ENCODE measurements at regions not wholly inside any gene's neighbourhood (a gene's known extent, or its start where the extent isn't known, plus 50 kb on each side); places are given as distances from the start of the nearest gene placed in this dataset.

DNA sequence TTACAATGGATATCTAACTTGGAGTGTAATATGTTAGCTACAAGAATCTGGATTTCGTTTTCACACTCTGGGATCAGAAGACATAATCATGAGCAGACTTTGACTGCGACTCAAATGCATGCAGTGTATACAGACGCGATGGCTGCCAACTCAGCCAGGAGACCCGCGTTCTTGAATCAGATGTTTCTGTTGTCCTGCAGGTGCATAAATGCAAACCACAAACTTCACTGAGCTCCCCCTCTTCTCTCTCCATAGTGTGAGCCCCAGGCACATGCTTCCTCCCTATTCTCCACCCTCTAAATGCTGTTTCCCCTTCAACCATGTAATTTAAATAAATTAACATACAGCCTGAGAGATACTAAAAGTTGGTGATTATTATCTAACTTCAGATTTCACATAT lies 347.9 kb downstream of the DCHS2 start:
- H3K9me3 Mint-ChIP-seq, result no peaks in the 10 kb centered on the region
- no peaks in the 10 kb centered on the region for H3K4me1 Mint-ChIP-seq
- H3K27me3 Mint-ChIP-seq (ENCODE audit: low read depth), result peaks cover 7% of the 10 kb centered on the region
- DNase-seq (ENCODE audit: low spot score in 2 of 2, unreplicated experiment in 2 of 2), result no peak
- TF ChIP-seq, protein P1, sequence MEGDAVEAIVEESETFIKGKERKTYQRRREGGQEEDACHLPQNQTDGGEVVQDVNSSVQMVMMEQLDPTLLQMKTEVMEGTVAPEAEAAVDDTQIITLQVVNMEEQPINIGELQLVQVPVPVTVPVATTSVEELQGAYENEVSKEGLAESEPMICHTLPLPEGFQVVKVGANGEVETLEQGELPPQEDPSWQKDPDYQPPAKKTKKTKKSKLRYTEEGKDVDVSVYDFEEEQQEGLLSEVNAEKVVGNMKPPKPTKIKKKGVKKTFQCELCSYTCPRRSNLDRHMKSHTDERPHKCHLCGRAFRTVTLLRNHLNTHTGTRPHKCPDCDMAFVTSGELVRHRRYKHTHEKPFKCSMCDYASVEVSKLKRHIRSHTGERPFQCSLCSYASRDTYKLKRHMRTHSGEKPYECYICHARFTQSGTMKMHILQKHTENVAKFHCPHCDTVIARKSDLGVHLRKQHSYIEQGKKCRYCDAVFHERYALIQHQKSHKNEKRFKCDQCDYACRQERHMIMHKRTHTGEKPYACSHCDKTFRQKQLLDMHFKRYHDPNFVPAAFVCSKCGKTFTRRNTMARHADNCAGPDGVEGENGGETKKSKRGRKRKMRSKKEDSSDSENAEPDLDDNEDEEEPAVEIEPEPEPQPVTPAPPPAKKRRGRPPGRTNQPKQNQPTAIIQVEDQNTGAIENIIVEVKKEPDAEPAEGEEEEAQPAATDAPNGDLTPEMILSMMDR (IDR thresholded peaks at IDR 0.05; ENCODE audit: unreplicated experiment), result no peak
- no peaks in the 10 kb centered on the region for H3K36me3 Mint-ChIP-seq
- H3K4me3 Mint-ChIP-seq, result no peak overlapping the region
- no peak overlapping the region for H3K27ac Mint-ChIP-seq

DNA sequence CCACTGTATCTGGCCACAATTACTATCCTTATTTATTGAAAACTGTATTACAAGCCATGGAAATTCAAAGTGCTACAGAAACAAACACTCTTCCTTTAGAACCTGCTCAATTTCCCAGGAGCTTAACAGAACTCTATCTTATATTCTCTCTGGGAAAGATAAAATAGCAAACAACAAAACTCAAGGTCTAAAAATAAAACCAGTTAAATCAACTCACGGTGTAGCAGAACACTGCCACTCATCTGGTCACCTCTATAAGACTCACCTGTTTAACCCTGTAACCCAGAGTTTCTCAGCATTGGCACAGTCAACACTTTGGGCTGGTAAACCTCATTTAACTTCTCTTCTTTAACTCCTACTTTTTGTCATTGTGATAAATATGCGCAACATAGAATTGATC lies 348.9 kb downstream of the DCHS2 start:
- H3K9me3 Mint-ChIP-seq, result no peaks in the 10 kb centered on the region
- no peaks in the 10 kb centered on the region for H3K4me1 Mint-ChIP-seq
- DNase-seq (ENCODE audit: low spot score in 2 of 2, unreplicated experiment in 2 of 2), result no peak
- no peaks in the 10 kb centered on the region for H3K36me3 Mint-ChIP-seq
- no peak overlapping the region for H3K4me3 Mint-ChIP-seq
- H3K27ac Mint-ChIP-seq, result no peak overlapping the region
- peaks cover 5% of the 10 kb centered on the region for H3K27me3 Mint-ChIP-seq (ENCODE audit: low read depth)
- TF ChIP-seq, protein P1 (IDR thresholded peaks at IDR 0.05; ENCODE audit: unreplicated experiment), result no peak

DNA sequence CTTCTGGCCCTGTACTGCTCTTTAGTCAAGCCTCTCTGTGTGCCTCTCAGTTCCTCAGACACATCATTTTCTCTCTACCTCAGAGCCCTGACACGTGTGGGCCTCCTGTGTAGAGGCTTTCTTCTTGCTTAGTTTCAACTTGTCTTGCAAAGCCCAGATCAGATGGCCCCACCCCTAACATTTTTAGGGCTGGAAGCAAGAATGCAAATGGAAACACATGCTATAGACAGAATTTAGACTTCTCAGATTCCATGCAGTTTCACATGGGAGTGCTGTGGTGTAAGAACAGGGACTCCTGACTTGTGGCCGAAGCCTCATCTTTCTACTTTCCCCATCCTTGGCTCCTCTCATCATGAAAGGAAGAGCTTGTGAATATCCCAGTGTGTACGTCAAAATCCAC lies 350.7 kb downstream of the DCHS2 start:
- no peaks in the 10 kb centered on the region for H3K9me3 Mint-ChIP-seq
- H3K4me1 Mint-ChIP-seq, result no peaks in the 10 kb centered on the region
- H3K27ac Mint-ChIP-seq, result no peak overlapping the region
- DNase-seq (ENCODE audit: low spot score in 2 of 2, unreplicated experiment in 2 of 2), result no peak
- H3K27me3 Mint-ChIP-seq (ENCODE audit: low read depth), result peaks cover 7% of the 10 kb centered on the region
- H3K36me3 Mint-ChIP-seq, result no peaks in the 10 kb centered on the region
- no peak overlapping the region for H3K4me3 Mint-ChIP-seq
- TF ChIP-seq, protein P1 (IDR thresholded peaks at IDR 0.05; ENCODE audit: unreplicated experiment), result no peak

DNA sequence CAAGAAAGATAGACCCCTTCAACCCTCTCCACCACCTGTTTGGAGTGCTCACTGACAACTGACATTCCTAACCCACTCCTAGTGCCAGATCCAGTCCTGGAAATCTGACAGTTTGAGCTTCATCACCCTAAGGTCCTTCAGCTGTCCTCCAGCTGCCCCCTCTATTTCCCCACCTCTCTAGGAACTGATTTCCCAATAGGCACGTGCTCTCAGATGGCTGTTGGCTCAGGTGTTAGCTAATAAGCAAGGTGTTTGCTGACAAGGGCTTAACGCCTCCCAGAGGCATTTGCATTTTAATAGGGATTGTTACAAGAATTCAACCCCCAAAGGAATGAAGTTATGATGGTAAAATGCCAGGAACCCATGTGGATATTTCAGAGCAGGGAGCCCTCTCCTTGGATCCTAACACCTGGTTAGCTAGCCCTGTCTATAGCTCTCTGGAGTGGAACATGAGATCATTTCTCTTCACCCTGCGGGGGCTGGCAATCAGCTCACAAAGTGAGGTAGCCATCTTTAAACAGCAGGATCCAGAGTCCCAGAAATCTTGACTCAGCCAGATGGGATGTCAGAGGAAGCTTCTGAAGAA lies 348.5 kb upstream of the SFRP2 start:
- Mint-ChIP-seq H3K36me3 (no peaks in the 10 kb centered on the region), H3K9me3 (no peaks in the 10 kb centered on the region), H3K27ac (no peak overlapping the region), H3K4me1 (no peaks in the 10 kb centered on the region), H3K27me3 (ENCODE audit: low read depth) (peaks cover 15% of the 10 kb centered on the region), H3K4me3 (no peak overlapping the region)
- DNase-seq (ENCODE audit: low spot score in 2 of 2, unreplicated experiment in 2 of 2), result no peak
- TF ChIP-seq, protein P1 (IDR thresholded peaks at IDR 0.05; ENCODE audit: unreplicated experiment), result no peak

DNA sequence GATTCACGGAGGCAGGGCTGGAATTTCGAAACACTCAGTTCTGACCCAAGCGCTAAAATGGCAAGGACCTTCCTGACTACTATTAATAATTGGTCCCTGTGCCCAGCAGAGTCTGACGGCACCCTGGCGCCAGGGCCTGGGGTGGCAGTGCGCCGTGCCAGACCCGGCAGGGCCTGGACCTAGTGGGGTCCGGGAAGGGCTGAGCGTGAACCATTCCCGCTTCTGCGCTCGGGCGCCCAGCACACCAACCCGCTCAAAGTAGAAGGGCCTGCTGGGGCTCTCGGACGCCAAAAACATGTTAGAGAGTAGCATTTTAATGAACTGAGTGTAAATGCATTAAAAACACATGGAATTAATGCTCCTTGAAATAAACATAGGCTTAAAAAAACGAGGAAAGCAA lies 346.7 kb upstream of the SFRP2 start:
- H3K27me3 Mint-ChIP-seq (ENCODE audit: low read depth), result peaks cover 15% of the 10 kb centered on the region
- TF ChIP-seq, protein P1 (IDR thresholded peaks at IDR 0.05; ENCODE audit: unreplicated experiment), result no peak

DNA sequence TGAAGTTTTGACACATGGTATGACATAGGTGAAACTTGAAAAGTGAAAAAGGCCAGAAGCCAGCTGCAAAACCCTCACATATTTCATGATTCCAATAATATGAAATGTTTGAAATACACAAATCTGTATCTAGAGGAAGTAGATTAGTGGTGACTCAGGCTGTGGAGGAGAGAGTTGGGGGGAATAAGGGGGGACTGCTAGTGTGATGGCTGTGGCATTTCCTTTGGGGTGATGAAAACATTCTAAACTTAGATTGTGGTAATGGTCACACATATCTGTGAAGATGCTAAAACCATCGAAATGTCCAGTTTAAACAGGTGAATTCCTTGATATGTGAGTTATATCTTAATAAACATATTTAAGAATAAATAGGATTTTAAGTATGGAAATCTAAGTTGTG lies 343.5 kb upstream of the SFRP2 start:
- no peak for DNase-seq (ENCODE audit: low spot score in 2 of 2, unreplicated experiment in 2 of 2)
- Mint-ChIP-seq H3K9me3 (peaks cover 5% of the 10 kb centered on the region), H3K4me1 (no peaks in the 10 kb centered on the region), H3K36me3 (no peaks in the 10 kb centered on the region), H3K4me3 (no peak overlapping the region), H3K27me3 (ENCODE audit: low read depth) (peaks cover 19% of the 10 kb centered on the region), H3K27ac (no peak overlapping the region)
- TF ChIP-seq, protein P1 (IDR thresholded peaks at IDR 0.05; ENCODE audit: unreplicated experiment), result no peak

More for the DNA sequence above, 346.7 kb upstream of the SFRP2 start:
- no peak for DNase-seq (ENCODE audit: low spot score in 2 of 2, unreplicated experiment in 2 of 2)
- no peaks in the 10 kb centered on the region for H3K36me3 Mint-ChIP-seq
- no peaks in the 10 kb centered on the region for H3K4me1 Mint-ChIP-seq
- H3K4me3 Mint-ChIP-seq, result no peak overlapping the region
- no peak overlapping the region for H3K27ac Mint-ChIP-seq
- H3K9me3 Mint-ChIP-seq, result no peaks in the 10 kb centered on the region

Data from mesothelial cell of epicardium (in vitro differentiated cells).